ENCODE measurements at regions not wholly inside any gene's neighbourhood (a gene's known extent, or its start where the extent isn't known, plus 50 kb on each side); places are given as distances from the start of the nearest gene placed in this dataset.

DNA sequence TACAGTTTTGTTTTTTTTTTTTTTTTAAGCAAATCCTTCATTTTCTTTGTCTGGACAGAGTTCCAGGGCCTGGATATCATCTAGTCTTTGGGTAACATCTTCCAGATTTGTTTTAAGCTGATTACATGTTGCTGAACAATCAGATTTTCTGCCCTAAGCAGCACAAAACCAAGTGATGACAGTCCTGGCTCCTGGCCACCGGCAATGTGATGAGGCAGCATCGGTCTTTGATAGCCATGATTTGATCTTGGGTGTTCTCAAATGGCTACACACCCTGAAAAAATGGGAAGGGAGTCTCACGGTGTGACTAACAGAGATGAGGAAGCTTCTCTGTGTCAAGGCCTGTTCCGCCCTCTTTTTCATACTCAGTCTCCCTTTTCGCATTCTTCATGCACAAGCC, 708.6 kb upstream of the ZEB2 start:
- no peaks in the 10 kb centered on the region for H3K36me3 ChIP-seq
- H3K4me3 ChIP-seq = no peak overlapping the region
- no peaks in the 10 kb centered on the region for H3K4me1 ChIP-seq (ENCODE audit: low read depth)
- H3K27ac ChIP-seq = no peak overlapping the region
- TF ChIP-seq, protein P1, sequence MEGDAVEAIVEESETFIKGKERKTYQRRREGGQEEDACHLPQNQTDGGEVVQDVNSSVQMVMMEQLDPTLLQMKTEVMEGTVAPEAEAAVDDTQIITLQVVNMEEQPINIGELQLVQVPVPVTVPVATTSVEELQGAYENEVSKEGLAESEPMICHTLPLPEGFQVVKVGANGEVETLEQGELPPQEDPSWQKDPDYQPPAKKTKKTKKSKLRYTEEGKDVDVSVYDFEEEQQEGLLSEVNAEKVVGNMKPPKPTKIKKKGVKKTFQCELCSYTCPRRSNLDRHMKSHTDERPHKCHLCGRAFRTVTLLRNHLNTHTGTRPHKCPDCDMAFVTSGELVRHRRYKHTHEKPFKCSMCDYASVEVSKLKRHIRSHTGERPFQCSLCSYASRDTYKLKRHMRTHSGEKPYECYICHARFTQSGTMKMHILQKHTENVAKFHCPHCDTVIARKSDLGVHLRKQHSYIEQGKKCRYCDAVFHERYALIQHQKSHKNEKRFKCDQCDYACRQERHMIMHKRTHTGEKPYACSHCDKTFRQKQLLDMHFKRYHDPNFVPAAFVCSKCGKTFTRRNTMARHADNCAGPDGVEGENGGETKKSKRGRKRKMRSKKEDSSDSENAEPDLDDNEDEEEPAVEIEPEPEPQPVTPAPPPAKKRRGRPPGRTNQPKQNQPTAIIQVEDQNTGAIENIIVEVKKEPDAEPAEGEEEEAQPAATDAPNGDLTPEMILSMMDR (IDR thresholded peaks at IDR 0.05; ENCODE audit: low read depth, low read length) = no peak
- peak in 1 of 2 donors; percentile 13 for DNase-seq (ENCODE audit: low read depth in 1 of 2, low spot score in 1 of 2)
- H3K9me3 ChIP-seq (ENCODE audit: low read depth) = no peaks in the 10 kb centered on the region
- H3K27me3 ChIP-seq = no peaks in the 10 kb centered on the region

DNA sequence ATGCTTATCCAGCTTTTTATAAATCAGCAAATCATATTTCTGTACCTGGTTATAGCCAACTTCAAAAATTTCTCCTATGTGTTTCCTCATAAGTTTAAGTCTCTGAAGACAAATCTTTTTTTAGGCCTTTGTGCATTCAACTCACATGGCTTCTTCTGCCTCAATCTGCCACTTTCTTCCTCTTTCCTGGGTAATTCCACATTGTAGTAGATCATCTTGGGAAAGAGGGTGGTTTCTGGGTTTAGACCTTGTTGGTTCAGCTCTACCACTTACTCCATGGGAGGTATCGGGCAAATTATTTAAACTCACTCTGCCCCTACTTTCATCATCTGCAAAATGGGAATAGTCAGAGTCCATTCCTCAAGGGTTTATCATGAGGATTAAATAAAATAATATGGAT, 707.0 kb upstream of the ZEB2 start:
- TF ChIP-seq, protein P1 (IDR thresholded peaks at IDR 0.05; ENCODE audit: low read depth, low read length) = no peak
- no peak for DNase-seq (ENCODE audit: low read depth in 1 of 2, low spot score in 1 of 2)
- no peak overlapping the region for H3K27ac ChIP-seq
- no peak overlapping the region for H3K4me3 ChIP-seq
- H3K27me3 ChIP-seq = no peaks in the 10 kb centered on the region
- no peaks in the 10 kb centered on the region for H3K36me3 ChIP-seq
- no peaks in the 10 kb centered on the region for H3K9me3 ChIP-seq (ENCODE audit: low read depth)
- H3K4me1 ChIP-seq (ENCODE audit: low read depth) = no peaks in the 10 kb centered on the region

DNA sequence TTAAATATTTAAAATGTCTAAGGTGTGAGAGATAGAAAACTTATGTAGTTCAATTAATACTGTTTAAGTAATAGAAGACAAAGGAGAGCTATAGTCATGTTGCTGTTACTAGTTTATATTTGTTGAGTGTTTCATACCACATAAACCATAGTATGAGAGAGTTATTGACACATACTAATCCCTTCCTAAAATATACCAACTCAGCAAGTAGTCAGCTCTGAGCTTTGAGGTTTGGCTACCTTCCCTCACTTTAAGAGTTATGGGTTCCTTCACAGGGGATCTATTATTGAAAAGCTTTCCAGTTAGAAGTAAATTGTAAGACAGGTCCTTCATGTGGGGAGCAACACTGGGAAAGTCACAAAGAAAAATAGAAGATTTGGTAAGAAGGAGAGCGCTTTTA, 701.6 kb upstream of the ZEB2 start:
- DNase-seq (ENCODE audit: low read depth in 1 of 2, low spot score in 1 of 2) = no peak
- Histone ChIP-seq H3K9me3 (ENCODE audit: low read depth) (no peaks in the 10 kb centered on the region), H3K27ac (no peak overlapping the region), H3K4me1 (ENCODE audit: low read depth) (peaks cover 16% of the 10 kb centered on the region), H3K4me3 (no peak overlapping the region), H3K27me3 (no peaks in the 10 kb centered on the region), H3K36me3 (no peaks in the 10 kb centered on the region)
- TF ChIP-seq, protein P1 (IDR thresholded peaks at IDR 0.05; ENCODE audit: low read depth, low read length) = no peak

DNA sequence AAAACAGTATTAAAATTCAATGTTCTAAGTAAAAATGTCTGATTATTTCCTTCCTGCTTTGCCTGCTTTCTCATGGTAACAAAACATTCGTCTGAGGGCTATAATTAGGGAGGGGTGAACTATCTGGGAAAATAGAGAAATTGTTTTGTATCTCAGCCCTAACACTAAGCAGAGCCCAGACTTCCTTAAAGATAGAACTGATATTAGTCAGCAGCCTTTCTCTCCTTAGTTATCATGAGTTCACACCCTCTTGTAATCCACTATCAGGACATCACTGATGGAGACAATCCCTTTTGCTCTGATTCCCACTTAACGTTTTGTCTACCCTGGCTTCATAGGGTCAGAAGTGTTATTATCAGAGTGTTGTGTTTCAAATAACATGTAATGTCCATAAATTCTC, 701.1 kb upstream of the ZEB2 start:
- DNase-seq (ENCODE audit: low read depth in 1 of 2, low spot score in 1 of 2) = no peak

DNA sequence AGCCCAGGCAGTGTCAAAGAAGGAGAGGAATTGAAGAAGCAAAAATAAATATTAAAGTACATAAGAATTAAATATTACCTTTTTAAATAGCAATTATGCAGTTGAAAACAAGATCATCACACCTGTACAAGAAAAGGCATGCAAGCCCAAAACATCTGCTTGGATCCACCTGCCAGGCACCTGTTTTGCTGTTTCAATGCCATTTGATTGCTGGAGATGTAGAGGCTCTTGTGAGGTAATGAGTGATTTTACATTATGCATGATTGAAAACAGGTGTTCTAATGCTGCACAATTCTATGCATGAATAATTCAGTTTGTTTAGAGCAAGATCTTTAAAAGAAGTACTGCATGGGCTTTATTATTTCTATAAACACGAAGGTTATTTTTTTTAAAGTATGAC, 700.6 kb upstream of the ZEB2 start:
- TF ChIP-seq, protein P1 (IDR thresholded peaks at IDR 0.05; ENCODE audit: low read depth, low read length) = no peak
- no peaks in the 10 kb centered on the region for H3K36me3 ChIP-seq
- no peaks in the 10 kb centered on the region for H3K9me3 ChIP-seq (ENCODE audit: low read depth)
- no peak overlapping the region for H3K4me3 ChIP-seq
- peaks cover 16% of the 10 kb centered on the region for H3K4me1 ChIP-seq (ENCODE audit: low read depth)
- no peak overlapping the region for H3K27ac ChIP-seq
- no peaks in the 10 kb centered on the region for H3K27me3 ChIP-seq
- no peak for DNase-seq (ENCODE audit: low read depth in 1 of 2, low spot score in 1 of 2)

More for the DNA sequence above, 701.1 kb upstream of the ZEB2 start:
- Histone ChIP-seq H3K9me3 (ENCODE audit: low read depth) (no peaks in the 10 kb centered on the region), H3K36me3 (no peaks in the 10 kb centered on the region), H3K4me1 (ENCODE audit: low read depth) (peaks cover 16% of the 10 kb centered on the region), H3K4me3 (no peak overlapping the region), H3K27me3 (no peaks in the 10 kb centered on the region), H3K27ac (no peak overlapping the region)
- TF ChIP-seq, protein P1 (IDR thresholded peaks at IDR 0.05; ENCODE audit: low read depth, low read length) = no peak

DNA sequence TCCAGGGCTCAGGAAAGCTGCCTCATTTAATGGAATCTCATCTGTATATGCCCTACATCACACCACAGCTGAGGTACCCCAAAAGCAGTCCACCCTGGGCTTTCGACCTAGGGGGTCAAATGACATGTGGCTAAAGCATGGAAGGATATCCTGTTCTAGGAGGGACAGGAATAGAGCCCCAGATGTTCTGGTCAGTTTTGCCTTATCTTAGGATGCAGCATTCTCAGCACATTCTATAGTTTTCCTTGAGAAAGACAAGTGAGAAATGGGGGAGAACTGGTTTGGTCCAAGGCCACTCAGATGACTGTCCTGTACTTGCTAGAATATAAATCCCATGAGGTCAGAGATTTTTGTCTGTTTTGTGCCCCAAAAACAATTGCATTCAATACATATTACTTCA, 688.0 kb upstream of the ZEB2 start:
- Histone ChIP-seq H3K4me3 (no peak overlapping the region), H3K4me1 (ENCODE audit: low read depth) (no peaks in the 10 kb centered on the region)
- no peak for DNase-seq (ENCODE audit: low read depth in 1 of 2, low spot score in 1 of 2)

More for the DNA sequence above, 688.0 kb upstream of the ZEB2 start:
- TF ChIP-seq, protein P1 (IDR thresholded peaks at IDR 0.05; ENCODE audit: low read depth, low read length) = no peak
- H3K27me3 ChIP-seq = no peaks in the 10 kb centered on the region
- no peaks in the 10 kb centered on the region for H3K36me3 ChIP-seq
- H3K9me3 ChIP-seq (ENCODE audit: low read depth) = no peaks in the 10 kb centered on the region
- no peak overlapping the region for H3K27ac ChIP-seq
